Dermis microvascular lymphatic vessel endothelial cell (primary cell): ENCODE measurements at regions not wholly inside any gene's neighbourhood (a gene's known extent, or its start where the extent isn't known, plus 50 kb on each side); places are given as distances from the start of the nearest gene placed in this dataset.

Experiments used
- DNase-seq, 2 donors: peaks; one replicate each; pipeline versions ENCODE4 v3.0.0 to v3.0.0-alpha.2; 2010; ENCODE audit warnings: low read depth in 2 of 2

DNA sequence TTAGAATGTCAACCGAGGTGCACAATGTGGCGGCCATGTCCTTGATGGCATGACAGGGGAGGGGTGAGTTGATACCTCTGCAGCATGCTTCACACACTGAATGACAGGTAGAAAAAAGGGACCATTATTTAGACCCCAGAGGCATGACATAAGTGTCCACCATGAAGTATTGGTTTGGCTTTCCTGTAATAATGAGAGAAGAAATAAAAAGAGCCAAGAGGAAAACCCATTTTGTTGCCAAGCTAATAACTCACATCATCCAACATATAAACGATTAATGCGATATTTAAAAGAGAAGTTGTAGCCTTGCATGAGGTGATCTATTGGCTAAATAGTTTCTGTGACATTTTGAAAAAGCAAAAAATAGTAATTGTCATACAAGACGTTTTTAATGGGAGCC, 343.4 kb downstream of the LRIG3 start:
- DNase-seq, result no peak

DNA sequence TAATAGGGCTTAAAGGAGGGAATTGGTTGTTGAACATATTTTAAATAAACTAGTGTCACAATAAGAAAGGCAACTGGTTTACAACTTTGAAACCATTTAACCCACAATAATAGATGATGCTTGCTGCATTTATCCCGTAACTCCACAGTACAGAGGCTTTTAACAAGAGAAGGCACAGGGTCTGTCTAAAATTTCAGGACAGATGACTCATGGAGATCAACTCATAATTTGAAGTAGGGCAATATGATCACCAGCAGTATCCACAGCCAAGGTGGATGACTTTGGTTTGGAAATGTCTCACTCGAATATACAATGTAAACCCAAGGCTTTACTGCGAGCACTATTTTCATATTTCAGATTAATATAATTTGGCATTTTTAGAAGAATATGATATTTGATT, 340.2 kb downstream of the LRIG3 start:
- no peak for DNase-seq

DNA sequence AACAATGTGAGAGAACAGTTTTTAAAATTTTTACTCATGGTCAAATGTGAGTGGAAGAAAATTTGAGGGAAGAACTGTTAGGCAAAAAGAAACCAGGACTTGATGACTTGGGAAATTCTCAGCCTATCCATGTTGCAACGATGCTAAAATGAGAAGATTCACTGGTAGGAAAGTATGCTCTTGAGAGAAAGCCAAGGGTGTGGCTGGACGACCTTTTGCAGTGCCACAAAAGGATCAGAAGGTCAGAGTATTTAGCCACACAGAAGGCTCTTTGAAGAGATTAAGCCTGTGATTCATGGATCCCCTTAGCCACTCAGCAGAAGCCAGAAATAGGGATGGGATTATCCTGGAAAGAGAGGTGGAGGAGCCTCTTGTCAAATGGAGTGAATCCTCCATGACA, 336.8 kb downstream of the LRIG3 start:
- DNase-seq, result no peak

DNA sequence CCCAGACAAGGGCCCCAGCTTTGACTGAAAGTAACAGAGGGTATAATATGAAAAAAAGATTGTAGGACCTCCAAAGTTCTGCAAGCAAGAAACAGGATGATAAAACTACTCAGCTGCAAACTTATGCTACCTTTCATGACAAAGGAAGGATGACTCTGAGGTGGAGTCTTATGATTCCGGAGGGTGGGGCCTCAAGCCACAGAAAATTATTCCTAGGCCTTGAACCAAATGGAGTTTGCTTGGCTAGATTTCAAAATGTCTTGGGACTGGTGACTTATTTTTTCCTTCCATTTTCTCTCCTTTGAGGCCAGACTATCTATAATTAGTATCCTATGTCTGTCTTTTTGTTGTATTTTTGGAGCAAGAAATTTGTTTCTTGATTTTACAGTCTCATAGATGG, 336.4 kb downstream of the LRIG3 start:
- no peak for DNase-seq

DNA sequence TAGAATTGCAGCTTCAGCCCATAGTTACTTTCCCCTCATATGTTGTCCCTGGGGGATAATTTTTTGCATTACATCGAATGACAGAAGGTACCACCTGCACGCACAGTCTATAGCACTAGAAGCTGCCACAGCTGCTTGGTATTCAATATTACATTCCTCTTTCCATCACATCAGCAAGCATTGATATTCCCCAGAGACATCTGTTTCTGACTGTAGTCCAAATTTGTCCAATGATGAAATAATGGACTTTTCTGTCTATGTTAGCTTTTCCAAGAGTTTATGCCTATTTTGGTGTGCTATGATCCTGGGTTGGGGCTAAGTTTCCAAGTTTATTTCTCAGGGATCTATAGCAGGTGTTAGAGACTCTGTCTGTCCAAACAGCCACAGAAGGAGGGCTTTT, 335.4 kb downstream of the LRIG3 start:
- no peak for DNase-seq

DNA sequence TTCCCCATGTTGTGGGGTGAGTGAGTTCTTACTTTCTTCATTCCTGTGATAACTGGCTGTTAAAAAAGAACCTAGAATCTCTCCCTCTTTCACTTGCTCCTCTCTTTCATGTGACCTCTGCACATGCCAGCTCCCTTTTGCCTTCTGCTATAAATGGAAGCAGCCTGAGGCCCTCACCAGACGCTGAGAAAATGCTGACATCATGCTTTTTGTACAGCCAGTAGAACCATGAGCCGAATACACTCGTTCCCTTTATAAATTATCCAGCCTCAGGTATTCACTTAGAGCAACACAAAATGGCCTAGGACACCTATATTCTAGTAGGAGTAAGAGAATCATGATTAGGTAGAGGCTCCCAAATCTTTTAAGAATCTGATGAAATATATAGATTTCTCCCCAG, 333.5 kb downstream of the LRIG3 start:
- DNase-seq, result no peak

DNA sequence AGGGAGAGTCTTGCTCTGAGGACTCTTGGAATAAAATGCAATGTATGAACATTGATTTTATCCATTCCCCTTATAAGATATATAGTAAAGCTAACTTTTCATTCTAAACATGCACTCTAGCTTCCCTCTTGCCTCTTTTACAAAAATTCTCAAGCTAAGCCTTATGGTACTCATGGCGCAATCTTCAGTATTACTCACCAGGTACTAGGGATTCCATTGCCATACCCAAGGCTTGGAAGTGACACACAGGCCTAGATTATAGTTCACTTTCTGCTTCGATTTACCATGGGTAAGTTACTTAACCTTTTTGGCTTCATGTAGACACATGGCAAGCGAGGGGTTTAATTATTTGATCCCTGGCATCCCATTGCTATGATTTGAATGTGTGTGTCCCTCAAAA, 331.5 kb downstream of the LRIG3 start:
- DNase-seq, result no peak

DNA sequence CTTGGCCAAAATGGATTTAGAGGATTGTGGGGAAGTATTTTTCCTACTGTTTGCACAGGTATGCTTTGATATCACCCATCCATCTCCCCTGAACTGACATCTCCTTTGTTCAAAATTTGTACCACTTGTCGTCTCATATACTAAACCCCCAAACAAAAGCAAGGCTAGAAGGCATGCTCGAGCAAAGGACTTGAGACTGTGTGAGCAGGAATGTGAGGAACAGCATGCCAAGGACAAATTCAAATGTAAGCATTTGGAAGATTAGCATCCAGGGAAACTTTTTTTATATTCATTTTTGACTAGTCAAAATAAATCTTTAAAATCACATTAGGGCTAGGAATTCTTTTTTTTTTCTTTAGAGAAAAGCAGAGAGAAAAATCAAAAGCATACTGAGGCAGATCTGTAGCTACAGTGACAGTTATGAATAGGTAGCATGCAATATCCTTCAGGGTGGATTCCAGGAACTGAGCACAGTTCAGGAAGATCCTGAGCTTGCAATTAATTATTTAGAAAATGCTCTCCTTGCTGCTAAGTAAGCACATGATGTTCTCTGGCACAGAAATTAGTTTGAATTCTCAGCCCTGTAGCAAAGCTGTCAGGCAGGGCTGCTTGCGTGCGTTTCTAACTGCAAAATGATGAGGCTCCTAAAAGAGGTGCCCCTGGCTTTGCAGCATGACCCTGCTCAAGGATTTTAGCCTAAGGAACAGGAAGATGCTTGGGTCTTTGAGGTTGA, 327.7 kb downstream of the LRIG3 start:
- DNase-seq, result no peak

DNA sequence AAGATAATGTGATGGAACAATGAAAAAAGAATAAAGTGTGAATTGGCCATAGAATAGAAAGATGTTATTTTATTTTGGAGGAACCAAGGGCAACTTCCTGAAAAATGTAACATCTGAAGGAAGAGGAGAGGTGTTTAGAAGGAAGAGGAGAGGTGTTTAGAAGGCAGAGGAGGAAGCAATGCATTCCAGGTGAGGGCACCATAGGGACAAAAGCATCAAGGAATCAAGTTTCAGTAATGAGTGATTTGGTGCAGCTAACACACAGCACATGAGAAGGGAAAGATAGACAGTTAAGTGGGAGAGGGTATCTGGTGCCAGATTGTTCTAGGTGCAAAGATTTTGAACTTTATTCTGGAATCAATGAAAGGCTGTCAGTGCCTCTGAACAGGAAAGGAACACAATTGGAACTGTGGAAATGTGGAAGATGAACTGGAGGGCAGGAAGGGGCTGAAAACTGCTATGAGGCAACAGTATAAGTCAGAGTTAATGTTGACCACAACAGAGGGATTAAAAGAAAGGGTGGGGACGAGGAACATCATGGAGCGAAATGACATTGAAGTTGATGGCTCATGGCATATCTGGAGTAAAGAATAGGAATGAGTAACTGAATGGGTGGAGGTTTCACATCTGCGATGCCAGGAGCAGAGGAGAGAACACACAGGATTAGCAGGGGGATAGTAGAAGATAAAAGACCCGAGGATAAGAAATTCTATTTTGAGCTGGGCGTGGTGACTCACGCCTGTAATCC, 326.6 kb downstream of the LRIG3 start:
- DNase-seq, result no peak

DNA sequence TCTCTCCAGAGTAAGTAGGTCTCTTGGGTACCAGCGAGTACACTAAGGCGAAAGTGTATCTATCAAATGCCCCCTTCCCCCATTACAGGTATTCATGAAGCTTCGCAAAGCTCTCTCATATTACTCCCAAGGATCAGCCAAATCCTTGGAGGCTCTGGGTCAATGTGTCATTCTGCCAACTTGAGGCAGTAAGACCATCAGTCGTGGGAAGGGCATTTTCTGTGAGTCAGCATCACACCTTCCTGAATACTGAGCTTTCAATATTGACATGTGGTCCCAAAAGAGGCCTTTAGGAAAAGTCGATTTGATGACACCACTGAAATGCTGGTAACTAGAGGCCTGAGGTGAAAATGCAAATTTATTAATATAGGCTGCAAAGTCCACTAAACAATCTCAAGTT, 323.9 kb downstream of the LRIG3 start:
- no peak for DNase-seq

DNA sequence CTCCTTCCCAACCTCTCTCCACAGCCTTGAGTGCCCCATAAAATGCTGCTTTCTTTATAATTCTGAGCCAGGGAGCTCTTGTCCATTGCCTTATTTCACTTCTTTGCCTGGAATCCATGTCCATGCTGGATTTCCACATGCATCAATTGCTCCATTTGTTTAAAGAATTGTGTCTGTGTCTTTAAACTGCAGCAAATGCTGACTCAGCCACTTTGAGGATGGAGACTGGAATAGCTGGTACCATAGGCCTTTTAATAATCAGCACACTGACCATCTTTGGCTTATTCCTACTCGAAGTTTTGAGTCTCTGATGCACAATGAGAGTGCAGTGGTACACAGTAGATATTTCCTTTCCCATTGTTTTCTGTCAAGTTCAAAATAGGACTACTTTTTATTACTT, 318.8 kb downstream of the LRIG3 start:
- no peak for DNase-seq

DNA sequence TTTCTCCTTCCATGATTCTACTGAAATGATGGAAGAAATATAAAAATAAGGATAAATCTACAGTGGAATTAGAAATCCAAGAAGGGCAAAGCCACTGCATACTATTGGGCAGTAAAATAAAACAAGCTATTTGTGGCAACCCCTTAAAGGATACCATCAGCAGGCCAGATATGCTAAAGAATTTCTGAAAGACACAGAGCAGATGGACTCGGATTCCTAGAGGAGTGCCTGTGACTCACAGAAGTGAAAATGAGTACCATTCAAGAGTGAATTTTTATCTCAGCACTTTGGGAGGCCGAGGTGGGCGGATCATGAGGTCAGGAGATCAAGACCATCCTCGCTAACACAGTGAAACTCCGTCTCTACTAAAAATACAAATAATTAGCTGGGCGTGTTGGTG, 318.1 kb downstream of the LRIG3 start:
- no peak for DNase-seq

DNA sequence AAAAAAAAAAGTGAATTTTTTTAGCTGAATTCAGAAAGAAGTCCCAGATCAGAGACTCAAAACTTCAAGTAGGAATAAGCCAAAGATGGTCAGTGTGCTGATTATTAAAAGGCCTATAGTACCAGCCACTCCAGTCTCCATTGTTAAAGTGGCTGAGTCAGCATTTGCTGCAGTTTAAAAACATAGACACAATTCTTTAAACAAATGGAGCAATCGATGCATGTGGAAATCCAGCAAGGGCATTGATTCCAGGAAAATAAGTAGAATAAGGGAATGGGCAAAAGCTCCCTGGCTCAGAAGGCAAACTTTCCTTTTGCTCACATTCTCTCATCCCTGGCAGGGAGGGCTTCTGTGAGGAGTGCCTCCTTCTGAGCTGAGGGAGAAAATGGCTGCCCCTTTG, 317.6 kb downstream of the LRIG3 start:
- no peak for DNase-seq

DNA sequence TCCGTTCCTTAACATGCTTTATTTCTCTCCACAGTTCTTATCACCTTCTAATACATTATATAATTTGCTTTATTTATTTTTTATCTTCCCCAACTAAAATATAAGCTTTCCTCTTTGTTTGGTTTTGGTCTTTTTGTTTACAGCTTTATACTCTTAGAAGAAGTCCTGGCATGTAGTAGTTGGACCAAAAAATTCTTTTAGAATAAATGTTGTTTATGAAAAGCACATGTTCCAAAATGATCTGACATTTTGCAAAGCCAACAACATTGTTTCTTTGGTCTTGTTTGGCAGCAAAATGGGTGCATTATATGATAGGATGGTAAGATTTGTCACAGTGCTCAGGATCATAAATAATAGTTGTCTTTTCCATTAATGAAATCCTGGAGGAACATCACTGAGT, 312.5 kb downstream of the LRIG3 start:
- no peak for DNase-seq

DNA sequence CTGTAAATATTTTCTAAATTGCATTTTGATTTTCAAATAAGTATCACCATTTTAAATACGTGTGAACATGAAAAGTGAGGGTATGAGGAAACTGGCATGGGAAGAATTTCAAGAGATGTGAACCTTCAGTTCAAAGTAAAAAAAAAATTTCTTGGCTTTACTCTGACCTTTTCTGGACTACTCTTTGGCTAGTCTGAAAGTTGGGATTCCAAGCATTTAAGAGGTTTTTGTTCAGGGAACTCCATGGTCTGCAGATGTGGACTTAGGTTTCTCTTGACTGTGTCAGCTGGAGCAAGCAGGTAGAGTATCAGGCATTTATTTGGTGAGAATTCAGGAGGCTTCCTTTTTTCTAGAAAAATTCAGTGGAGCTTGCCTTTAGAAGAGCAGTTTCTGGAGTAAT, 311.6 kb downstream of the LRIG3 start:
- no peak for DNase-seq

DNA sequence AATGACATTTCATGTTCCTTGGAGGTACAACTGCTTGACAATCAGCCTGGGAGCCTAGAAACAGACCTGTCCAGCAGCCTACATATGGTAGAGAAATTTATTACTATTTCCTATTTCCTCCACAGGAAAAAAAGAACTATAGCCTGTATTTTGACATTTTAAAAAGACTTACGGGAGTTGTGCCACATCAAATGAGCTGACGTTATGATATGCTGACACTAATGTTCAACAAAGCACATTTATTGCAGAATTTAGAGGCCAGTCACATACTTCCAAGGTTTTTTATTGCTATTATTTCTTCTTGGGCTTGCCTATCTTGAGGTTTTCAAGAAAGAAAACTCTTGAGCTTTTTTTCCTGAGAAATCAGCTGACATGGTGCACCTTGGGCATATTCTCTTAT, 305.3 kb downstream of the LRIG3 start:
- DNase-seq, result no peak

DNA sequence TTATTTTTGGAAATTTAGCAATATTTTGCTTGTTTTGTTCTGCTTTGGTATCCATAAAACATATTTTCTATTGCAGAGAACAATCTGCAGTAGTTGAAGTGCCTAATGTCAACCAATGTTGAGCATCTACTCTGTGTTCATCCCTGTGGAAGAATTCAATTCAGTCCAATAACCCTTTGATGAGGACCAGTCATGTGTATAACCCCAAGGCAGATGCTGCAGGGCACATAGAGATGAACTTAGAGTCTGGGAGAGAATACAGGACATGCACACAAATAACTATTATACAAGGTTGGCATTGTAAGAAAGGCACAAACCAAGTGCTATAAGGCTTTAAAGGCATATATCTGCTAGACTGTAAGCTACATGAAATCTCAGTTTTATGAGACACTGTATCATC, 304.7 kb downstream of the LRIG3 start:
- no peak for DNase-seq

DNA sequence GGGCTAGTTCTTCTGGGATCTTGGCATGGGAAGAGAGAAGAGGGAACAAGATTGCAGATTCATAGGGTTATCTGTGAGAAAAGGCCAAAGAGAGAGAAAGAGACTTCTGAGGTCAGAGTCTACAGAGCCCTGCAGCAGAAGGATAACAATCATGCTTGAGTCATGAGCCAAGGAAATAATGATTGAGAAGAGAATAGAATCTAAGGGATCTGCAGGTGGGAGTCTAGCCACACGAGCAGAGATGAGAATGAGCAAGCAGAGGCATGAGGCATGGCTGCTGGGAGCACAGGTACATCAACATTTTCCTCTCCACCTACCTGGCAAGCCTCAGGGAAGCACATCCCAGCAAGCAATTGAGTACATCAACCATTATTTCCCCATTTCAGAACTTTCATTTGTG, 303.7 kb downstream of the LRIG3 start:
- DNase-seq, result no peak

DNA sequence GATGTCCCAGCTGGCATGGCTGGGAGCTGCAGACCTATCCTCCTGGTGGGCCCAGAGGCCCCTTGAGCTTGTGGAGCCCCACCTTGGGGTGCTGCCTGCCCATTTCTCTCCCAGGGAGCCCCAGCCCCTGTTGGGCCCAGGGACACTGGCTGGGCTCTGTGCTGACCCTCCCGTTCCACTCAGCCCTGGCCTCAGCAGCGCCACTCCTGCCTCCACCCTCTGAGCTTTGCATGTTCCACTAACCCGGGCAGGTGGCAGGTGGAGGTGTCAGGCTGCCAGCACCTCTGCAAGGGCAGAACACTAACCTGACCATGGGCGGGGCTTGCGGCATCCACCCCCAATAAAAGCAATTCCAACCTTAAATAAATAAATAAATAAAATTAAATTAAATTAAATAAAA, 299.2 kb downstream of the LRIG3 start:
- no peak for DNase-seq

DNA sequence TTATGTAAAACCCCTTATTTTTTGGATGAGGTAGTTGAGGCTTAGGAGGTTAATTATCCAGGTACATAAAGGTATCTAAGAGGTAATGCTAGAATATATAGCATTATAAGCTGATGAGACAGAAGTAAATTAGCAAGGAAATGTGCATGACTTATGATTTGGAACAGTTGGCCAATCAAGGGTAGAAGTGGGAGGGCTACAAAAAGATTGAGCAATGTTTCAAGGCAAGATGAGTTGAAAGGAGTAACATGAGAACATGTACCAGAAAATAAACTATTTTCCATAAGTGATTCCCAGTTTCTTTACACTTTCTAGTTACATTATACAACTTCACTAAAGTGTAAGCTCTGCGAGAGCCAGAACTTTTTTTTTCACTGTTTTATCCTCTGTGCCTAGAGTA, 290.9 kb downstream of the LRIG3 start:
- no peak for DNase-seq

DNA sequence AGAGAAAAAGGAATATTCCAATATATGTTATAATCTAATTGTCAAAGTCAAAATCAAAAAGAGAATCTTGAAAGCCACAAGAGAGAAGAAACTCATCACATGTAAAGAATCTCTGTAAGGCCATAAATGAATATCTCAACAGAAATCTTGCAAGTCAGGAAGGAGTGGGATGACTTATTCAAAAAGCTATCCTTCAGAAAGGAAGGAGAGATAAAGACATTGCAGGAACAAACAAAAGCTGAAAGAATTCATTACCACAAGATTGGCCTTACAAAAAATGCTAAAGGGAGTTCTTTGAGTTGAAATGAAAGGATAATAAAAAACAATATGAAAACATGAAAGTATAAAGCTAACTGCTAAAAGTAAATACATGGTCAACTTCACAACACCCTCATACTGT, 286.8 kb downstream of the LRIG3 start:
- no peak for DNase-seq

DNA sequence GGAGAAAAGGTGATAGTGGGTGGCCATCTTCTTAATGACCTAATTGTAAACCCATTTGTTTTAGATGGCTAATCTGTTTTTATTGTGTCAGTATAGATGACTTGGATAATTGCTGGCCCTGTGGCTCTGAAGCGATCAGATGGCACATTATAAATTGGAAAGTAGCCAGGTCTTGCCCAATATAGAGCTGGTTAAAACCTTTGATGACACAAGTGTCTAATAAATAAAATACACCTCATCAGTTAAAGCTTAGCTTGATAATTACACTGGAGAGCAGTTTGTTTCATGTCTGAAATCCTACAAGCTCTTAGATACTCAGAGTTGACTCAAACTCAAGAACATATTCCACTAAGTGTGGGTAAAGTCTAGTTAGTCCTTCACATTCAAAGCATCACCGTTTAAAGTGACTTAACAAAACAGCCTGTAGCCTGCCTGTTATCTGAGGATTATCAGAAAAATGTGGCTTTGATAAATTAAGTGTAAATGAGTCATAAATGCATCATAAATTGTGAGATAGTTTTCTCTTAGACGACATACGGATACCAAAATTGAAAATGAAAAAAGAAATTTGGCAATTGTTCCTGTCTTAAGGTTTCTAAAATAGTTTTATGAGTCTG, 280.9 kb downstream of the LRIG3 start:
- no peak for DNase-seq

DNA sequence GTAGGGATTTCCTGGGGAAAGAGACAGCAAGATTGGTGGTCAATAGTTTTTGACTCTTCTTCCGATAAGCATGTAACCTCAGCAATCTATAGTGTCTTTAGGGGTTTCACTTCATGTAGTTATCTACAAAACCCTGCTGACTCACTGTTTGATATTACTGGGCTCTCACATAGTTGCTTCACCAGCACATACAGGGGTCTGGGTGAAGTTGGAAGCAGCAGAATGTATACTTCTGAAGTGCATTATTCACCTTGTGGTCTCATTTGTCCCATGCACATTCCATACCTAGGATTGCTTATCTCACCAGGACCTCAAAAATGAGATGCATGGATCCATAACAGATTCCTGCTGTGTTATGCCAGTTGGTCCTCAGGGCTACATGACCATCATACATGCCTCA, 280.0 kb downstream of the LRIG3 start:
- no peak for DNase-seq
